ENCODE measurements at regions not wholly inside any gene's neighbourhood (a gene's known extent, or its start where the extent isn't known, plus 50 kb on each side); places are given as distances from the start of the nearest gene placed in this dataset.

- no peak for TF ChIP-seq RB1 (IDR thresholded peaks at IDR 0.05; ENCODE audit: borderline replicate concordance)
- TF ChIP-seq HDAC2 (IDR thresholded peaks at IDR 0.05), result no peak
- no peak for TF ChIP-seq MXI1 (IDR thresholded peaks at IDR 0.05; ENCODE audit: low read depth, low read length)
- no peak for ATAC-seq
- Histone ChIP-seq H3K4me1 (ENCODE audit: control insufficient read depth, insufficient read depth, low read length) (no peaks in the 10 kb centered on the region), H3K9me3 (replicated peaks; ENCODE audit: control insufficient read depth, insufficient read depth, low read length) (no peaks in the 10 kb centered on the region), H3K4me2 (ENCODE audit: control insufficient read depth, insufficient read depth) (no peak overlapping the region), H3K36me3 (ENCODE audit: control insufficient read depth in 2 of 2, insufficient read depth in 2 of 2, low read length in 1 of 2) (no peaks in the 10 kb centered on the region), H2AFZ (ENCODE audit: control insufficient read depth, low read depth, low read length) (no peak overlapping the region), H3K79me2 (ENCODE audit: control insufficient read depth, insufficient read depth, low read length) (no peaks in the 10 kb centered on the region), H3K27ac (ENCODE audit: control insufficient read depth, insufficient read depth) (no peak overlapping the region), H3K4me3 (no peak overlapping the region), H3K9ac (ENCODE audit: control insufficient read depth, insufficient read depth, low read length) (no peak overlapping the region), H4K20me1 (ENCODE audit: control insufficient read depth, insufficient read depth) (no peaks in the 10 kb centered on the region), H3K27me3 (replicated peaks in 1 of 2; ENCODE audit: control insufficient read depth in 2 of 2, insufficient read depth in 2 of 2, low read length in 1 of 2) (no peaks in the 10 kb centered on the region)
- no peak for DNase-seq (ENCODE audit: low read depth, low spot score)
- in situ Hi-C loops (cut with MboI), result no loop called here
- FAIRE-seq, result no peak
- POLR2A ChIA-PET, result interaction anchor here (1.1 kb wide), 1 partner anchor 211 kb away, joined by 3 read pairs; no protein-coding TSS in a partner anchor
- no TSS peak for BruUV-seq (replicated peaks)
- WGBS (ENCODE audit: insufficient coverage, insufficient replicate concordance, low lambda C conversion rate, missing lambda C conversion rate), result 32% methylated on average over 6 of the region's 6 CpGs
- RAD21 ChIA-PET (ENCODE audit: unreplicated experiment), result interaction anchor here (3.4 kb wide), 1 partner anchor 210 kb away, joined by 18 read pairs; the partner anchor contains the start of gene IGFBP3
- CTCF ChIA-PET, result interaction anchor here (1.3 to 1.4 kb wide), 2 partner anchors 20 to 210 kb away, joined by 3 to 10 read pairs; no protein-coding TSS in a partner anchor
- SMC1A ChIA-PET (ENCODE audit: uncharacterized antibody, unreplicated experiment), result interaction anchor here (0.9 to 2.0 kb wide), 8 partner anchors 11 to 208 kb away, joined by 3 to 6 read pairs (median 4); no protein-coding TSS in a partner anchor
- intact Hi-C loops (cut with micrococcal nuclease; ENCODE audit: unreplicated experiment), result no loop called here
Measured at GRCh38 chr7:46133072-46133471, 212.0 kb upstream of the IGFBP3 start.

GRCh38 chr7:46131916-46132795 is 211.1 kb upstream of the IGFBP3 start:
- Histone ChIP-seq H3K36me3 (ENCODE audit: control insufficient read depth in 2 of 2, insufficient read depth in 2 of 2, low read length in 1 of 2) (no peaks in the 10 kb centered on the region), H4K20me1 (ENCODE audit: control insufficient read depth, insufficient read depth) (no peaks in the 10 kb centered on the region), H3K79me2 (ENCODE audit: control insufficient read depth, insufficient read depth, low read length) (no peaks in the 10 kb centered on the region), H3K27me3 (replicated peaks in 1 of 2; ENCODE audit: control insufficient read depth in 2 of 2, insufficient read depth in 2 of 2, low read length in 1 of 2) (no peaks in the 10 kb centered on the region), H3K4me3 (no peak overlapping the region), H3K9ac (ENCODE audit: control insufficient read depth, insufficient read depth, low read length) (no peak overlapping the region), H3K27ac (ENCODE audit: control insufficient read depth, insufficient read depth) (no peak overlapping the region), H3K9me3 (replicated peaks; ENCODE audit: control insufficient read depth, insufficient read depth, low read length) (no peaks in the 10 kb centered on the region), H2AFZ (ENCODE audit: control insufficient read depth, low read depth, low read length) (no peak overlapping the region), H3K4me2 (ENCODE audit: control insufficient read depth, insufficient read depth) (no peak overlapping the region), H3K4me1 (ENCODE audit: control insufficient read depth, insufficient read depth, low read length) (no peaks in the 10 kb centered on the region)
- ATAC-seq (peak; percentile 84), FAIRE-seq (no peak), DNase-seq (ENCODE audit: low read depth, low spot score) (no peak)
- in situ Hi-C loops (cut with MboI), result no loop called here
- intact Hi-C loops (cut with micrococcal nuclease; ENCODE audit: unreplicated experiment), result no loop called here
- ChIA-PET POLR2A (interaction anchor here (0.5 to 1.1 kb wide), 3 partner anchors 18 to 210 kb away, joined by 3 to 7 read pairs (median 4); no protein-coding TSS in a partner anchor), RAD21 (ENCODE audit: unreplicated experiment) (interaction anchor here (0.6 to 3.4 kb wide), 3 partner anchors 21 to 1538 kb away, joined by 3 to 18 read pairs (median 5); partner anchors contain the start of gene IGFBP3), SMC1A (ENCODE audit: uncharacterized antibody, unreplicated experiment) (interaction anchor here (0.9 to 2.0 kb wide), 8 partner anchors 12 to 207 kb away, joined by 3 to 6 read pairs (median 4); no protein-coding TSS in a partner anchor), CTCF (interaction anchor here (1.3 to 1.4 kb wide), 2 partner anchors 20 to 209 kb away, joined by 3 to 10 read pairs; no protein-coding TSS in a partner anchor)
- WGBS (ENCODE audit: insufficient coverage, insufficient replicate concordance, low lambda C conversion rate, missing lambda C conversion rate), result 17% methylated on average over 7 of the region's 8 CpGs
- no peak for TF ChIP-seq TBL1XR1 (IDR thresholded peaks at IDR 0.05; ENCODE audit: low read depth, low read length)
- TF ChIP-seq, protein P1, sequence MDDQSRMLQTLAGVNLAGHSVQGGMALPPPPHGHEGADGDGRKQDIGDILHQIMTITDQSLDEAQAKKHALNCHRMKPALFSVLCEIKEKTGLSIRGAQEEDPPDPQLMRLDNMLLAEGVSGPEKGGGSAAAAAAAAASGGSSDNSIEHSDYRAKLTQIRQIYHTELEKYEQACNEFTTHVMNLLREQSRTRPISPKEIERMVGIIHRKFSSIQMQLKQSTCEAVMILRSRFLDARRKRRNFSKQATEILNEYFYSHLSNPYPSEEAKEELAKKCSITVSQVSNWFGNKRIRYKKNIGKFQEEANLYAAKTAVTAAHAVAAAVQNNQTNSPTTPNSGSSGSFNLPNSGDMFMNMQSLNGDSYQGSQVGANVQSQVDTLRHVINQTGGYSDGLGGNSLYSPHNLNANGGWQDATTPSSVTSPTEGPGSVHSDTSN (IDR thresholded peaks at IDR 0.05; ENCODE audit: insufficient replicate concordance, low read depth, low read length), result no peak
- TF ChIP-seq BMI1 (IDR thresholded peaks at IDR 0.05; ENCODE audit: borderline replicate concordance), result no peak
- no peak for TF ChIP-seq SUZ12 (IDR thresholded peaks at IDR 0.05; ENCODE audit: unreplicated experiment)
- TF ChIP-seq RUNX3 (IDR thresholded peaks at IDR 0.05; ENCODE audit: low read length), result no peak
- BruUV-seq (replicated peaks), result no TSS peak
